ENCODE measurements at regions not wholly inside any gene's neighbourhood (a gene's known extent, or its start where the extent isn't known, plus 50 kb on each side); places are given as distances from the start of the nearest gene placed in this dataset.
"Not testable (repeated sequence)": the region's sequence is repeated elsewhere in the genome, so short reads cannot be mapped to it uniquely, and the experiment has no call there.

DNA sequence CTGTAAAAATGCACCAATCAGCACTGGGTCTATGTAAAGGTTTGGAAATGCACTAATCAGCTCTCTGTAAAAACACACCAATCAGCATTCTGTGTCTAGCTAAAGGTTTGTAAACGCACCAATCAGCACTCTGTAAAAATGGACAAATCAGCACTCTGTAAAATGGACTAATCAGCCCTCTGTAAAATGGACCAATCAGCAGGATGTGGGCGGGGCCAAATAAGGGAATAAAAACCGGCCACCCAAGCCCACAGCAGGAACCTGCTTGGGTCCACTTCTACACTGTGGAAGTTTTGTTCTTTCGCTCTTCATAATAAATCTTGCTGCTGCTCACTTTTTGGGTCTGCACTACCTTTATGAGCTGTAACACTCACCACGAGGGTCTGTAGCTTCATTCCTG, 101.0 kb downstream of the SMC2 start:
- not testable (repeated sequence) for FAIRE-seq

DNA sequence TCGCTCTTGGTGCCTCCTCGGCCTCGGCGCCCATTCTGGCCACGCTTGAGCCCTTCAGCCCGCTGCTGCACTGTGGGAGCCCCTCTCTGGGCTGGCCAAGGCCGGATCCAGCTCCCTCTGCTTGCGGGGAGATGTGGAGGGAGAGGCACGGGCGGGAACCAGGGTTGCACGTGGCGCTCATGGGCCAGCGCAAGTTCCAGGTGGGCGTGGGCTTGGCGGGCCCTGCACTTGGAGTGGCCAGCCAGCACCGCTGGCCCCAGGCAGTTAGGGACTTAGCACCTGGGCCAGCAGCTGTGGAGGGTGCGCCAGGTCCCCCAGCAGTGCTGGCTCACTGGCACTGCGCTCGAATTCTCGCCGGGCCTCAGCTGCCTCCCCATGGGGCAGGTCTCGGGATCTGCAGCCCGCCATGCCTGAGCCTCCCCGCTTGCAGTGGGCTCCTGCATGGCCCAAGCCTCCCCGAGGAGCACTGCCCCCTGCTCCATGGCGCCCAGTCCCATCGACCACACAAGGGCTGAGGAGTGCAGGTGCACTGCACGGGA, 106.4 kb downstream of the SMC2 start:
- no peak for FAIRE-seq

DNA sequence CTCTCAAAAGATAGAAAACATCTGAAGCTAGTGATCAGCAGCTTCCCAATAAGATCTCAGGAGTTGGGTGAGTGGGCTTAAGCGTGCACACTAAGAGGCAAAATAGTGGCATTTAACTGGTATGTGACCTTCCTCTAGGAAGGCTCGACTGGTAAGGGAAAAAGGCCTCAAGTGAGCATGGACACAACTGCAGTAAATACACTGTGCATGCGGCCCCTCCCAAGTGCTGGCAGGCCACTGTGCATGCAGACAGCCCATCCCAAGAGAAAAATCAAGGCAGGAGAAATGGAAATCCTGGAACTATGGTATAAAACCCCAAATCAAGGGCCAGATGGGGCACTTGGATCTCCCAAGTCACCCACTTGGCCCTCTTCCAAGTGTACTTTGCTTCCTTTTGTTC, 112.7 kb downstream of the SMC2 start:
- no peak for FAIRE-seq

DNA sequence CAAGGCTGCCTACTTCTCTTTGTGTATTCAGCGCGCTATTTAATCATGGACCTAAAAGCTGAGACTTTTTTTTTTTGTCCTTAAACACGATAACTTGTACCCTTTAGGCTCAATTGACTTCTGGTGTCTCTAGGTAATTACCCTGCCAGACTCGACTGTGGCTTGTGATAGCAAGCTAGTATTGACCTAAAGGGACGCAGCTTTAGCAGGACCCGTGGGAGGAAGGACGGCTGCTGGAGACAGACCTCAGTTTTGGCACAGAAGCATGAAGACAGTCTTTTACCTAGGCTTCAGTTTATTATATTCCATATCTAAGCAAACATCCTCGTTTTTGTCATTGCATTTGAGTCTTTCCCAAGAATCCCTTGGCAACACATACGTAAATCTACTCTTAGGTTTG, 115.3 kb downstream of the SMC2 start:
- FAIRE-seq: no peak

DNA sequence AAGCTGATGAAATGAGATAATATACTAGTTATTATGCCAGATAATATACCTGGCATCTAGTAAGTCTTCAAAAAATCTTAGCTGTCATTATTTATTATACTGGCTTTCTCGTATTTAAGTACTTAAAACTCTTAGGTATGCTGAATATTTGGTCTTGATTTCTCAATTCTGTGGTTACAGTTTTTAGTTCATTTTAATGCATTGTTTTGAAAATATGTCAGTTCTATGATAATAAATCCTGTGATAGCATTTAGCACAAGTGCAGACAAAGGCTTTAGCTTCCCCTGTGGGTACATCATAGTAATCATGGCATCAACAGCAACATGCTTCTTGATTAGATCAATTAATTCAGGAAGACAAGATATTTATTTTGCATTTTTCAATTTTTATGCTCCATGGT, 133.0 kb downstream of the SMC2 start:
- FAIRE-seq: no peak

DNA sequence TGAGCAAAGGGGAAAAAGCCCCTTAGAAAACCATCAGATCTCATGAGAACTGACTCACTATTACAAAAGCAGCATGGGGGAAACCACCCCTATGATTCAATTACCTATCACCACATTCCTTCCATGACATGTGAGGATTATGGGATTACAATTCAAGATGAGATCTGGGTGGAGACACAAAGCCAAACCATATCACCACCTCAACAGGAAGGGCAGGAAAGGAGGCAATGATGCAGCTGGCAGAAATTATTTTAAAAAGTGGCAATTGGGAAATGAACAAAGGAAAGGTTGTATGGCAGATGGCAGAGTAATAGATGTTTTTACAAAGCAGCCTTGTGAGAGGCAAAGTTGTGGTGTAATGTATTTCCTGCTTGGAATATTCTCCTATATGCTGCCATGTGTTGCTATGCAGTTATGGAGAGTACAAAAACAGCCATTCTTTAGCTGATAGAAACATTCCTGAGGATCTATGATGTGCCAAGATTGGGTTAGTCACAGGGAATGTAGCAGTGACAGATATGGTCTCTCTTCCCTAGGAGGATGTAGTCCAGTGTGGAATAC, 138.8 kb downstream of the SMC2 start:
- no peak for FAIRE-seq

DNA sequence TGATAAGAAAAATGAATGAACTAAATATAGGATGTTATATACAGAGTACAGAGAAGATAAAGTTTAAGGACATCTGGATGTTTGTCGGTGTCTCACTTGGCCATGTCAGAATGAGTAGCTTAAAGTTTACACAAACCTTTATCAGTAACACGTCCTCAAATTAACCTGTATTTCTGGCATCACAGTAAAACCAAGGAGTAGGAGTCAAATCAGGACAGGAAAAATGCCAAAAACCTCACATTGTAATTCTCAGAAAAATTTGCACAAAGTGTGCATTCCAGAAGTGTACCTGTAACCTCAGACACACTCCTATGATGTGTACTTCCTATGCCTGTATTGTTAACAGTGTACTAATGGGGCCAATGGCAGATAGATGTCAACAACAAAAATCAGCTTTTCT, 139.3 kb downstream of the SMC2 start:
- no peak for FAIRE-seq

DNA sequence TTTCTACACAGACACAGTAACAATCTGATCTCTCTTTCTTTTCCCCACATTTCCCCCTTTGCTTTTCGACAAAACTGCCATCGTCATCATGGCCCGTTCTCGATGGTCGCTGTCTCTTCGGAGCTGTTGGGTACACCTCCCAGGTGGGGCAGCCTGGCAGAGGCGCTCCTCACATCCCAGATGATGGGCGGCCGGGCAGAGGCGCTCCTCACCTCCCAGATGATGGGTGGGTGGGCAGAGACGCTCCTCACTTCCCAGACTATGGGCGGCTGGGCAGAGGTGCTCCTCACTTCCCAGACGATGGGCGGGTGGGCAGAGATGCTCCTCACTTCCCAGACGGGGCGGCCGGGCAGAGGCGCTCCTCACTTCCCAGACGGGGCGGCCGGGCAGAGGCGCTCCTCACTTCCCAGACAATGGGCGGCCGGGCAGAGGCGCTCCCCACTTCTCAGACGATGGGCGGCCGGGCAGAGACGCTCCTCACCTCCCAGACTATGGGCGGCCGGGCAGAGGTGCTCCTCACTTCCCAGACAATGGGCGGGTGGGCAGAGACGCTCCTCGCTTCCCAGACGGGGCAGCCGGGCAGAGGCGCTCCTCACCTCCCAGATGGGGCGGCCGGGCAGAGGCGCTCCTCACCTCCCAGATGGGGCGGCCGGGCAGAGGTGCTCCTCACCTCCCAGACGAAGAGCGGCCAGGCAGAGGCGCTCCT, 140.7 kb downstream of the SMC2 start:
- FAIRE-seq: not testable (repeated sequence)

DNA sequence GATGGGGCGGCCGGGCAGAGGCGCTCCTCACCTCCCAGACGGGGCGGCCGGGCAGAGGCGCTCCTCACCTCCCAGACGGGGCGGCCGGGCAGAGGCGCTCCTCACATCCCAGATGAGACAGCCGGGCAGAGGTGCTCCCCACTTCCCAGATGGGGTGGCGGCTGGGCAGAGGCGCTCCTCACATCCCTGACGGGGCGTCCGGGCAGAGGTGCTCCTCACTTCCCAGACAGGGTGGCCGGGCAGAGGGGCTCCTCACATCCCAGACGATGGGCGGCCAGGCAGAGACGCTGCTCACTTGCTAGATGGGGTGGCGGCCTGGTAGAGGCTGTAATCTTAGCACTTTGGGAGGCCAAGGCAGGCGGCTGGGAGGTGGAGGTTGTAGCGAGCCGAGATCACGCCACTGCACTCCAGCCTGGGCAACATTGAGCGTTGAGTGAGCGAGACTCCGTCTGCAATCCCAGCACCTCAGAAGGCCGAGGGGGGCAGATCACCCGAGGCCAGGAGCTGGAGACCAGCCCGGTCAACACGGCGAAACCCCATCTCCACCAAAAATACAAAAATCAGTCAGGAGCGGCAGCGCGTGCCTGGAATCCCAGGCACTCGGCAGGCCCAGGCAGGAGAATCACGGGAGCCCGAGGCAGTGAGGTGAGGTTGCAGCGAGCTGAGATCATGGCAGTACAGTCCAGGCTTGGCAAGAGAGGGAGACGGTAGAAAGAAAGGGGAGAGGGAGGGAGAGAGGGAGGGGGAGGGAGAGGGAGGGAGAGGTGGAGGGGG, 141.4 kb downstream of the SMC2 start:
- FAIRE-seq: not testable (repeated sequence)

DNA sequence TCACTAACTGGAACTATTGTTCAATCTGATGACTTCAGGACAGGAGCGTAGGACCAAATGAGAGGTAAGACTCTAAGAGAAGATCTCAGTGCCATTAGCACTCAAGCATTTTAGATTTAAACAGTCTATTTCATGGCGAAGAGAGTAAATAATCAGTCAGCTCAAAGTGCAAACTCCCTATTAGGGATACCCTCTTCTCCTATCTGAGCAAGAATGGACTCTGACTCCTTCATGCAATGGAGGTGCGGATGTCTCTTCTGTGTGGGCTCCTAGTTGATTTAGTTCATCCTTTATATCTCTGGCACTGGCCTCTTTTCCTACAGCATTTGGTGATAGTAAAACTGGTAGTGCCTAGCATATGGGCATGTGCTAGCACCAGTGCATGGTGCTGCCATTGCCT, 144.6 kb downstream of the SMC2 start:
- FAIRE-seq: no peak

DNA sequence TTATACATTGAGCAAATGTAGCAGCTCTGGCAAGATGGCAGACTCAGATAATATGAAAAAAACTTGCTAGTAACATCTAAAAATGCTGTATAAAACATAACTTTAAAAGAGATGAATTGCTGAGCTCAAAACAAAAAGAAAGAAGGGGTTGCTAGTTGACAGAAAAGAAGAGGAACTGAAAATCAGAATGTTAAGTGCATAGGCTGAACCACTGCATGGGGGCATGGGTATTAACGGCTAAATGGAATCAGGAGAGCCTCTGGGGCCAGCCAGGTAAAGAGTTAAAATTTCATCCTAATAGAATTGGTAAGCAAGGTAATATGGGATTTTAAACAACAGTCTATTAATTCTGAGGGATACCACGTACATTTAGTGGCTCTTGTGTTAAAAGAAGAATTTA, 146.8 kb downstream of the SMC2 start:
- no peak for FAIRE-seq

DNA sequence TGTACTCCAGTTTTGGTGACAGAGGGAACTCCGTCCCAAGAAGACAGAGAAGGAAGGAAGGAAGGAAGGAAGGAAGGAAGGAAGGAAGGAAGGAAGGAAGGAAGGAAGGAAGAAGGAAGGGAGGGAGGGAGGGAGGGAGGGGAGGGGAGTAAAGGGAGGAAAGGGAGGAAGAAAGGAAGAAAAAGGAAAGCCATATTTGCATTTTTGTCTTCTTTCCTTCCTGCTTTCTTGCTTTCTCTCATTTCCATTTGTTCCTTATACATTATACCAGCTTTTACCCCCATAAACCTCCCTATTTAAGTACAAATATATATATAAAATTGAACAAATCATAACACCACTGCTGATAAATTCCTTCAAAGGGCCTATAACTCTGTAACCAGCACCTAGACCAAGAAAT, 151.8 kb downstream of the SMC2 start:
- no peak for FAIRE-seq

DNA sequence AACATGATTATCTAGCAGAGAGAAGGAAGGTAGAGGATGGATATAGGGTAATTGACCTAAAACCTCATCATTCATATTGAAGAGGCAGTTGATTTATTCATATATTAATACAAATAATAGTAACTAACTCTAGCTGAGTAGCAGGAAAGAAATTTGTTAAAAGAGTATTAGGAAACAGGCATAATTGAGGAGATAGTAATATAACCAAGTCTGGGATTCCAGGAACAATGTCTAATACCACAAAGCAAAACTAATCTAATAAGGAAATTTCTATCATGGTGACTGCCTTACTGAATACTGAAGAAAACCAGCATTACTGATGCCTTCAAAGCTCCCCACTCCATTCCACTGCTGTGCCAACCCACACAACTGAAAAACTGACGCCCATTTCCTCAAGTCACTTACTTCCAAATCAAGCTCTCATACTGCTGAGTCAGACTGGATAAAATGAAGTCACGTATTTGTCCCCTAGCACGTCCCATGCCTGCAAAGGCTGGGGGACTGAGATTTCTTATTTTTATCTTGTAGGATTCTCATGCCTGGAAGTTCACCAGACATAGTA, 153.9 kb downstream of the SMC2 start:
- no peak for FAIRE-seq

DNA sequence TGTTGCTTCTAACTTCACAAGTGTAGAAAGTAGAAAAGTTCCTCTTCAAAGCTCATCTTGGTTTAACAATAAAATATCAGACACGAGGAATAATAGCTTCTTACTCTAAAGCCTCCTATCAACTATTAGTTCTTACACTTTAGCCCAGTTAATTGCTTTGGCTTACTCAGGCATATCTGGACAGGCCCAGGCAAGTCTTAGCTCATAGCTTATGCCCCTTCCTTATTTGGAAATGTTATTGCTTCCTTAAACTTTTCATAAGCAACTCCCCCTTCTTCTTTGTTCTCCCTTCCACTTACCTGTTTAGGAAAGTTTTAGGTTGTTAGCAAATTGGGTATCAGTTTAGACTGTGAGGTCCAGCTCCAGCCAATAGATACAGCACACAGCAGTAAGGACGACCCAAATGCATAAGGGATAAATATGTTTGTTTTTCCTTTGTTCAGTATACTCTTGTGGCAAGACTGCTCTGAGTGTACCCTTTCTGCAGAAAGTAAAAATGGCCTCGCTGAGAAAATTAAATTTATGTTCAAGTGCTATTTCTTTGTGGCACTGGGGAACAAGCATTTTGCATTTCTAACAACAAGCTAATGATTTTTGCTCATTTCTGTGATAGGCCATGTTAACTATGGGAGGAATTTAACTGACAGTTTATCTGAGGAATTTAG, 162.1 kb downstream of the SMC2 start:
- no peak for FAIRE-seq

DNA sequence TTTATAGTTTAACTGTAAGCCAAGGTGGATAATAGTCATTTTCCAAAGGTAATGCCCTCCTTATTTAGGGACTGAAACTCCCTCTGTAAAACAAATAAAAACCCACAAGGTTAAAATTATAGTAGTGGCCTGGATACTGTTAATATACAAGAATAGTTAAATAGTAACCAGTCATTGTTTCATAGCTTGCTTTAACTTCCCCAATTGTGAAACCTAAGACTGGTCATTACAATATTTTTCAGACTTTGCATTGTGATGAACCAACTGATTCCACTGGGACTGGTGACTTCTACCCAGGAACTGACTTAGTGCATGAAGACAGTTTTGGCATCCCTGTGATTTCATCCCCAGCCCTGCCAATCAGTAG, 162.6 kb downstream of the SMC2 start:
- no peak for FAIRE-seq

DNA sequence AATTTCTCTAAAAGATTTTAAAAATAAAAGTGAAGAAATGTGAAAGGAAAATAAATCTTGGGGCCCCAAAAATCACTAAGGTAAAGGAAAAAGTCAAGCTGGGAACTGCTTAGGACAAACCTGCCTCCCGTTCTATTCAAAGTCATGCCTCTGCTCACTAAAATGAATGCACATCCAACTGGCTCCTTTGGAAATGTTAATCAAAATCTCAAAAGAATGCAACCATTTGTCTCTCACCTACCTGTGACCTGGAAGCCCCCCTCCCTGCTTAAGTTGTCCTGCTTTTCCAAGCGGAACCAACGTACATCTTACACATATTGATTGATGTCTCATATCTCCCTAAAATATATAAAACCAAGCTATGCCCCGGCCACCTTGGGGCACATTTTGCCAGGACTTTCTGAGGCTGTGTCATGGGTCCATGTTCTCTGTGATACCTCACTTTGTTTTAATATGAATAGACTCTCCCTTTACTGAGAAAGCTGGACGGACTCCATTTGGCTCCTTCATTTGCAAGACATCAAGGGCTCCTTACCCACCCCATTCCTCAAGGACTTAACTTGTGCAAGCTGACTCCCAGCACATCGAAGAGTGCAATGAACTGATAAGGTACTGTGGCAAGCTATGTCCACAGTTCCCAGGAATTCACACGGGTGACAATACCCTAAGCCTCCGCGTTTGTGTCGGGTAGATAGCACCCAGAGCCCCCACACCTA, 164.3 kb downstream of the SMC2 start:
- no peak for FAIRE-seq

DNA sequence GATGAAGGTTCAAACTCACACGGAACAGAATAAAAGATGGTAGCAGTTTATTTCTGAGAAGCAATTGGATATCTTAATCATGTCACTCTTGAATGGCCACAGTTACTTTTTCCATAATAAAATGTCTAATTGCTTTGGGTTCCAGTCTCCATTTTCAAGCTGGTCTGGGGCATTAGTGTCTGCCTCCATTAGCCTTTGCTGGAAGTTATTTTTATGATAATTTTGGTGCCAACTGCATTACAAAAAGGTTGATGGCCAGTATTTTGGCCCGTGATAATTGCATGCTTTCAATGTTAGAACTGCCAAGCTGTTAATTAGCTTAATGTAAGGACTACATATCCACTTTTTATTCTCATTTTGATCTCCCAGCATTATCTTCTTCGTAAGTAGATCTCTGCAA, 165.9 kb downstream of the SMC2 start:
- FAIRE-seq: no peak

DNA sequence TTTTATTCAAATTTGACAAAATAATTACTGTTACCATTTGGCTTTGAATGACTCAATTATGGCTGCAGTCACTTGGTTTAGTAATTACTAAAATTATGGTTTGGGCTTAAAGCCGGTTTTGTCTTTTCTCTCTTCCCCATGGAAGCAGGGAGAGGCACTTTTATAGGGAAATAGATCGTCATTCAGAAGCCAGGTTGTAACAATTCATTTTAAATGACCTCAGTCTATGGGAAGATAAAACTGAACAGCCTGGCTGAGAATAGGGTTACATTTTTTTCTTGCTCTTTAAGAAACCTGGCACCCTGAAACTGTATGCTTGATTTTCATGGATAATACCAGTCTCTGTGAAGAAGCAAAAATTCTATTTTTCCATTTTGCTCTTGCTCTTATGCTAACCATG, 169.8 kb downstream of the SMC2 start:
- FAIRE-seq: no peak

DNA sequence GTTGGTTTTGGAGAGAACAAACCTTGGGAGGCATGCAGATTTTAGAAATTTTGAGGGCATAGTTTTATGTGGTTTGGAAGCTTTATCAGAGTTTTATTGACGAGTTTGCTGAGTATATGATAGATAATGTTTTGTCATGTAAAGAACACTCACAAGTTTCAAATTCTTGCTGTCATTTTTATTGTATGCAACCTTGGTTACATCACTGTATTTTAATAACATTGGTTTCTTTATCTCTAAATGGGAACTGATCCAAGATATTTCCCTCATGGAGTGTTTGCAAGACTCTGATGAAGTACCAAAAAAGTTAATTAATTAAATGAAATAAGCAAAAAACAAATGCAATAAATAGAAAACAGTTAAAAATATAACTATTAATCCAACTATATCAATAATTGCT, 170.3 kb downstream of the SMC2 start:
- FAIRE-seq: peak; percentile 55

DNA sequence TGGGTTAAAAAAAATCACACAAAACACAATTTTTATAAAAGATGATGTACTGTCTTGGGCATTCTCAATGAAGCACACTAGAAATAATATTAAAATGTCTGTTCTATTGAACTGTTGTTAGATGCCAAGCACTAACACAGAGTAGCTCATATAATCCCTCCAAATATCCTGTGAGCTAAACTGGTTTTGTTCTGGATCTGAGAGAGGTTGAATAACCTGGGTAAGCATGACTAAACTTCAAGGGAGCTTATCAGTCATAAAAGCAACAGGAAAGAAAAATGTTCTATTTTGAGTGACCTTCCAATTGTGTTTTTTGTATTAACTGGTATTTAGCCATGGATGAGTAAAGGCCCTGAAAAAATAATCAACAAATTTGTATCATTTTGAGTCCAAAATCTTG, 175.3 kb downstream of the SMC2 start:
- FAIRE-seq: peak; percentile 85

DNA sequence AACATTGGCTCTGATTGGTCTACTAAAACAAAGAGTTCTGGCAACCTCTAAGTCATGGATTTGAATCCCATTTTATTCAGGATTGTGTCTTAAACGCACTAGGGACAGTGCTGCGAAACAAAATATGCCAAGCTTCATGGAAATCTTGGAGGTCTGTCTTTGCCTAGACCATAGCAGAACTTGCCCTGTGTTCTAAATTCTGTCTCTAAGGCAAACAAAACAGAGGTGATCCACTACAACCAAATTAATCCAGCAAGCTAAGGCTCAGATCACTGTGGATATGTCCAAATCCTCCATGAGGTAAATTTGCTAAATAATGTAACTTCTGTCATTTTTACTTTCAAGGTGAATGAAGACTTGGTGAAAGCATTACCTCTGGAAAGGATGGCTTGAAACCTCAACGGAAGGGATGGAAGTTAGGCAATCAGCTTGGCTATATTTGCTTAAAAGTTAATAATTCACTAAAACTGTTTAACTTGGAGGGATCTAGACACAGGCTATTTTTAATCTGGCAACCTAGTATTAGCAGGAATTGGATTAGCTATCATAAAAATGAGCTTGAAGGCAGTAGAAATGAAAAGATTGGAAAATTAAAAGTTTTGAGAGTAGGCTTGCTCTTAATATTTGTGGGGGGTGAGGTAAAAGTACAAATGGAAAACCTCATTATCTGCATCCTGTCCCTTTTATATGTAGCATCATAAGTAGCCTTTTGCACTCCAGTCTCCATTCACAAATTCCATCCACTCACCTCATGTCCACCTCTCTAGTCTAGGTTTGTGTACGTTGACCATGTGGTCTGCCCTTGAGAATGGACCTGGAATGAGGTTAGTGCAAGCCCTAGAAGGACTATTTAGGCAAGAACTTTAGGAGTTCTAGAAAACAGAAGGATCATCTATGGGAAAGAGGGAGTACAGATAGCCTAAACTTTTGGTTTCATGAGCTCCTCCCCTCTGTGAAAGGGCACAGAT, 176.2 kb downstream of the SMC2 start:
- FAIRE-seq: peak; percentile 100

All from islet of Langerhans (tissue), 1 donor.